AG09309 (cell line): ENCODE measurements at regions not wholly inside any gene's neighbourhood (a gene's known extent, or its start where the extent isn't known, plus 50 kb on each side); places are given as distances from the start of the nearest gene placed in this dataset.

ENCODE experiments used
- DNase-seq: peaks from one replicate; pipeline ENCODE4 v3.0.0-alpha.2; 2010; ENCODE audit warnings: low read depth
- H3K4me3 ChIP-seq: 2 replicates; pipeline ENCODE4 v1.5.1; 2011; ENCODE audit warnings: mild to moderate bottlenecking, low read depth, low read length, moderate library complexity; ENCODE audit not compliant: control insufficient read depth
- TF ChIP-seq, protein P1 (sequence below): IDR thresholded peaks from 2 replicates; pipeline ENCODE4 v1.5.1; 2011; ENCODE audit warnings: mild to moderate bottlenecking, low read depth, low read length, inconsistent platforms; ENCODE audit not compliant: insufficient read depth, control insufficient read depth; ENCODE audit errors: missing control alignments

DNA sequence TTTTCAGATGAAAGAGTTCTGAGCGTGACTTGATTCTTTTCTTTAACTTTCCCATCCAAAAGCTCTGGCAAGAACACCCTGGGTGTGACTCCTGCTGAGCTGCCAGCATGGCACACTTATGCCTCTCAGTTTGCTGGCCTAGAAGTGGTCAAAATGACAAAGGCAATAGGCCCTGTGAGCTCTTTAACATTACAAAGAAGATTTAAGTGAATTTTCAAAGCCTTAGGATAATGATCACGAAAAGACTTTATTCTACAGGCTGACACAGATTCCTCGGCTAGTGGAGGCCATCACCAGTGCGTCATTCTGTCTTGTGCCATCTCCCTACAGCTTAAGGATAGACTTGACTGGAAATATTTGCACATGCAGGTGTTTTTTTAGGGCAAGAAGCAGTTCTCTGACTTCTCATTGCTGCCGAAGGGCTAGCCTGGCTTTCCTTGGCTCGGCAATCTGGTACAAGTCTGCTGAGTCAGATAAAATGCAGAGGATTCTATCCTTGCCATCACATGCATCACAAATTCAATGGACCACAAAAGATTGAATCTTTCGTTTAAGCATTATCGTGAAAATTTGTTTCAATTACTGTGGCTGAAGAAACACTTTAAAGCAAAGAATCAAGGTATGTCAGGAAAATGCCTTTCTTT, 311.5 kb downstream of the COX7C start:
- DNase-seq, result no peak
- TF ChIP-seq, protein P1, sequence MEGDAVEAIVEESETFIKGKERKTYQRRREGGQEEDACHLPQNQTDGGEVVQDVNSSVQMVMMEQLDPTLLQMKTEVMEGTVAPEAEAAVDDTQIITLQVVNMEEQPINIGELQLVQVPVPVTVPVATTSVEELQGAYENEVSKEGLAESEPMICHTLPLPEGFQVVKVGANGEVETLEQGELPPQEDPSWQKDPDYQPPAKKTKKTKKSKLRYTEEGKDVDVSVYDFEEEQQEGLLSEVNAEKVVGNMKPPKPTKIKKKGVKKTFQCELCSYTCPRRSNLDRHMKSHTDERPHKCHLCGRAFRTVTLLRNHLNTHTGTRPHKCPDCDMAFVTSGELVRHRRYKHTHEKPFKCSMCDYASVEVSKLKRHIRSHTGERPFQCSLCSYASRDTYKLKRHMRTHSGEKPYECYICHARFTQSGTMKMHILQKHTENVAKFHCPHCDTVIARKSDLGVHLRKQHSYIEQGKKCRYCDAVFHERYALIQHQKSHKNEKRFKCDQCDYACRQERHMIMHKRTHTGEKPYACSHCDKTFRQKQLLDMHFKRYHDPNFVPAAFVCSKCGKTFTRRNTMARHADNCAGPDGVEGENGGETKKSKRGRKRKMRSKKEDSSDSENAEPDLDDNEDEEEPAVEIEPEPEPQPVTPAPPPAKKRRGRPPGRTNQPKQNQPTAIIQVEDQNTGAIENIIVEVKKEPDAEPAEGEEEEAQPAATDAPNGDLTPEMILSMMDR, result no peak
- no peak overlapping the region for H3K4me3 ChIP-seq

DNA sequence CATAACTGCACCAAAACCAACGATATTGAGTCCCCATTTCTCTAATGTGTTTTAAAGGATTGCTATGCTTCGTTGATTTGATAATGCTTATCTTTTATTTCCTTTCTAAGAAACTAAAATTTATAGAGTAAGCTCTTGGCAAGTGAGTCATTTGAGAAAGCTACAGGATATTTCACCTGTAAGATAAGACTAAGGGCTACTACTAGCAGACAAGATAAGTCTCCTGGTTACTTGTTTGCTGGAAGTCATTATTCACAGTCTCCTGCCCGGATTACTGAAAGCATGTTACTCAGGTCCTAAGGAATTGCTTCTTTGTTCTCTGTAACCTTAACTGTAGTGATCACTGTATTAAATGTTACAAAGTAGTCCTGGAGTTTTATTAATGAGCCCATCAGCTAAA, 315.9 kb upstream of the RASA1 start:
- DNase-seq, result no peak
- no peak overlapping the region for H3K4me3 ChIP-seq
- TF ChIP-seq, protein P1, result no peak

DNA sequence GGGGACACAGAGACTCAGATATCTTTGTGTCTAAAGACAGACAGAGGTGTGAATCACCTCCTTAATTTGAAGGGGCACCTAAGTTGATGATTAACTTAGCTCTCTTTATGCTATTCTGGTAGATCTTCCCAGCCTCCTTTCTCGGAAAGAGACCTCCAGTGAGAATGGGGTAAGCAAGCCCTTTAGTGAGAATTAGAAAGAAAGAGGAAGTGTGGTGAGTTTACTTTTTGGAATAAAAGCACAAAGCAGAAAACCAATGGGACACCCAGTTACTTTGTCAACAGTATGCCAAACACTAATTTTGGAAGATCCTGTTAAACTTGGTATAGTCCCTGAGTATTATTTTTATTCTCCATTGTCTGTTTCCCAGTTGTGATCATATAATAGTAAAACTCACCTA, 302.8 kb upstream of the RASA1 start:
- H3K4me3 ChIP-seq, result no peak overlapping the region
- DNase-seq, result no peak
- TF ChIP-seq, protein P1, result no peak

DNA sequence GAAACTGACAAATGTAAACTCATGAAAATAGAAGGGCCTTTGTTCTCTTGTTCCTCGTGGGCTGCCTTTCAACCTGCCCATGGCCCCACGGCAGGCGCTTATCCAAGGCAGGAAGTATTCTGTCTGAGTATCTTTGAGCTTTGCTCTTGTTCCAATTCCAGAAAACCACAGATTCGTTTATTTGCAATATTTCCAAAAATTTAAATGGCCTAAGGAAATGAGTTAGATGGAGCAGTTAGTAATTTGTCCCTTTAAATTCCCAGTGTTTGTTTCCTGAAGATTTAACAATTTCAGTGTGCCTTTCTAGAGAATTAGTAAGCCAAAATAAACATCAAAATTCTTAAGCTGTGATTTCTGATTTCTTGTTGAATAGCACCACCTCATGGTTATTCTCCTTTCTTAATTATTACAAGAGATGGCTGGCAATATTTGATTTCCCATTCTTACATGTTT, 299.4 kb upstream of the RASA1 start:
- TF ChIP-seq, protein P1, result peak; percentile 14
- no peak overlapping the region for H3K4me3 ChIP-seq
- DNase-seq, result peak; percentile 24

DNA sequence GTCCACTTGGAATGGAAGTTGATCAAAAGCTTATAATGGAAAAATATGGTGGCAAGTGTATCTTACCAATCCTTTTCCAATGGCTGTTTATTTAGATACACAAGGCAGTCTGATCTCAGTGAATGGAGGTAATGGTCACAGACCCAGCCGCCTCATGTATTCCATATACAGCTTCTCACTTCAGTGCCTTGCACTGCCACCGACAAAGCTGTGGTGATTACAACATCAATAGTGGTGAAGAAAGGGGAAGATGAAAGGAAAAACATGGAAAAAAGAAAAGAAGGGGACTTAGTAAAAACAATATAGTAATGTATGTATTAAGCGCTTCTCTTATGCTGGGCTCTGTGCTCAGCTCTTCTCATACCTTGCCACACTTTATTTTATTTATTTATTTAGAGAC, 297.3 kb upstream of the RASA1 start:
- H3K4me3 ChIP-seq, result no peak overlapping the region
- TF ChIP-seq, protein P1, result no peak
- DNase-seq, result no peak

DNA sequence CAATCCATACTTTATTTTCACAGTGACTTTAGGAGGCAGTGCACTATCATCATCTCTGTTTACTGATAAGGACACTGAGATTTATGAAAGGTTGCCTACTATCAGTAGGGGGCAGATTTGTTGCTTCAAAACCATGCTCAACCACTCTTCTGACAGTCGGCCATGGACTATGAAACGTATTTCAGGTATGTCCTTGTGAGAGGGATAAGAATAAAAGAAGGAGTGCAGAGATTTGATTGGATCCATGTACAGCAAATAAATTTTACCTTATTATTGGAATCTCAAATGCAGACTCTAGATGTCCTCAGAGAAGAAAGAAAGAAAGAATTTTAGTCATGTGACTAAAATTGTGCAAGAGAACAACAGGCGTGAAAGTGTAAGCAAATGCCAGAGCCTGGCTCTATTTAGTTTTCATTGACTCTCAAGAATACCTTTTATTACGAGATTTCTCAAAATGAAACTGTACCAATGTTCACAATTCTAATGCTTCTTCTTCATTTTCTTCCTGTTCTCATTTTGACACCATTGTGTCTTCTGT, 296.6 kb upstream of the RASA1 start:
- TF ChIP-seq, protein P1, result peak; percentile 31
- no peak for DNase-seq
- no peak overlapping the region for H3K4me3 ChIP-seq
